ENCODE measurements at regions not wholly inside any gene's neighbourhood (a gene's known extent, or its start where the extent isn't known, plus 50 kb on each side); places are given as distances from the start of the nearest gene placed in this dataset.

DNA sequence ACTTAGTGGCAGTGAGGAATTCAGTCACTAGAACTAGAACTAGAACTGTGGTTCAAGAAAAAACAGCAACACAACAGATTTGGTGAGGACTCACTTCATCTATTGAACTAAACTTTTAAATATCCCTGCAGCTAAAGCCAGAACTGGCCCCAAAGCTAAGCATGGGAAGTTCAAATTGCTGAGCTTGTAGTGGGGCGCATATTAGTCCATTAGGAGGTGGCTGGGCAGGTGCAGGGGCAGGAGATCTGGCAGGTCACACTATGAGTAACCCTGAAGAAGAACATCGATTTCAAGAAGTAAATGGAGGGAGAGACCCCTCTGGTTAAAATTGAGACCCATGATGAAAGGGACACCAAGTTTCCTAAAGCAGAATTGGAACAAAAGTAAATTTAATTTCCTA is 73.8 kb upstream of the UBAC2 start:
- Mint-ChIP-seq H3K27ac (no peak overlapping the region), H3K27me3 (peaks cover 7 to 44% of the 10 kb centered on the region in 2 donors), H3K4me3 (no peak overlapping the region), H3K36me3 (peaks cover 5% of the 10 kb centered on the region), H3K9me3 (peaks cover 2% of the 10 kb centered on the region), H3K4me1 (ENCODE audit: low read depth in 2 of 2) (peaks cover 26 to 30% of the 10 kb centered on the region in 2 donors)
- DNase-seq (ENCODE audit: low spot score) (no peak), ATAC-seq (no peak)

DNA sequence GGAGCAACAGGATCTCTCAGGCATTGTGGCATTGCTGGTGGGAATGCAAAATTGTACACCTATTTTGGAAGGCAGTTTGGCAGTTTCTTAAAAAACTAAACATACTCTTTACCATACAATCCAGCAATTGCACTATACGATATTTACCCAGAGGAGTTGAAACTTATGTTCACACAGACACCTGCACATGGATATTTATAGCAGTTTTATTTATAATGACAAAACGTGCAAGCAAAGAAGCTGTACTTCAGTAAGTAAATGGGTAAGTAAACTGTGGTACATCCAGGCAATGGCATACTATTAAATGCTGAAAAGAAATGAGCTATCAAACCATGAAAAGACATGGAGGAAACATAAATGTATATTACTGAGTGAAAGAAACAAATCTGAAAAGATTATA is 71.6 kb upstream of the UBAC2 start:
- H3K27ac Mint-ChIP-seq, result no peak overlapping the region
- no peak for DNase-seq (ENCODE audit: low spot score)
- H3K36me3 Mint-ChIP-seq, result no peaks in the 10 kb centered on the region
- no peak overlapping the region for H3K4me3 Mint-ChIP-seq
- peaks cover 0 to 33% of the 10 kb centered on the region in 2 donors for H3K27me3 Mint-ChIP-seq
- H3K9me3 Mint-ChIP-seq, result peaks cover 2% of the 10 kb centered on the region
- no peak for ATAC-seq
- peaks cover 16 to 18% of the 10 kb centered on the region in 2 donors for H3K4me1 Mint-ChIP-seq (ENCODE audit: low read depth in 2 of 2)

DNA sequence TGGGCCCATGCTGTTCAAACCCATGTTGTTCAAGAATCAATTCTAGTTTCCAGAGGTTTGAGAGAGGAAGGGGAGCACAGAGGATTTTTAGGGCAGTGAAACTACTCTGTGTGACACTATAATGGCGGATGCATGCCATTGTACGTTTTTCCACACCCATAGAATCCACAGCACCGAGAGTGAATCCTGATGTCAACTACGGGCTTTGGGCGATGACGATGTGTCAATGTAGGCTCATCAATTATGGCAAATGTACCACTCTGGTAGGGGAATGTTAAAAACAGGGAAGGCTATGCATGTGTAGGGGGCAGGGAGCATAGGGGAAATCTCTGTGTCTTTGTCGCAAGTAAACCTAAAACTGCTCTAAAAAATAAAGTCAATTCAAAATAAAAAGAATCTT is 70.7 kb upstream of the UBAC2 start:
- H3K4me1 Mint-ChIP-seq (ENCODE audit: low read depth in 2 of 2), result peaks cover 7 to 10% of the 10 kb centered on the region in 2 donors

GRCh38 chr13:99131410-99131809 is 69.2 kb upstream of the UBAC2 start:
- peaks cover 0 to 27% of the 10 kb centered on the region in 2 donors for H3K27me3 Mint-ChIP-seq
- ATAC-seq (no peak), DNase-seq (ENCODE audit: low spot score) (no peak)
- H3K36me3 Mint-ChIP-seq, result no peaks in the 10 kb centered on the region
- no peaks in the 10 kb centered on the region for H3K4me1 Mint-ChIP-seq (ENCODE audit: low read depth in 2 of 2)
- H3K9me3 Mint-ChIP-seq, result no peaks in the 10 kb centered on the region
- H3K27ac Mint-ChIP-seq, result no peak overlapping the region
- no peak overlapping the region for H3K4me3 Mint-ChIP-seq

More for the DNA sequence above, 70.7 kb upstream of the UBAC2 start:
- Mint-ChIP-seq H3K27ac (no peak overlapping the region), H3K36me3 (no peaks in the 10 kb centered on the region), H3K4me3 (no peak overlapping the region), H3K9me3 (no peaks in the 10 kb centered on the region), H3K27me3 (peaks cover 0 to 31% of the 10 kb centered on the region in 2 donors)
- ATAC-seq, result no peak
- DNase-seq (ENCODE audit: low spot score), result no peak

DNA sequence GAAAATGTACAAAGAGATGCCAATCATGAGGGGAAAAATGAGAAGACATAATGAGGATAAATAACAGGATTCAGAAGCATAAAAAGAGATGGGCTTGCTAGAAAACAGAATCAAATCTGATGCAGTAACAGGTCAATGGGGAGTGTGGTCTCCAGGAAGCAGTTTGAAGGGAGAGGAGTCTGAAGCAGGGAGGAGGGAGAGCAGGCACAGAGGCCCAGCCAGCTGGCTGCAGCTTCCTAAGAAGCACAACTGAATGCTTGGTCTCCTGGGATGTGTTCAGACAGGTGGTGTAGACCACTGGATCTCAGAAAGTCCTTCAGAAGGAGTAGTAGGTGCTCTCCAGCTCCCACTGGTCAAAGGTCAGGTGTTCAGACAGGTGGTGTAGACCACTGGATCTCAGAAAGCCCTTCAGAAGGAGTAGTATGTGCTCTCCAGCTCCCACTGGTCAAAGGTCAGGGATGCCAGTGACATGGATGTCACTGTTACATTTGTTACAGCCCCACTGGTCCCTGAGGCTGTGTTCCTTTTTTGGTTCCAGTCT is 68.3 kb upstream of the UBAC2 start:
- no peaks in the 10 kb centered on the region for H3K4me1 Mint-ChIP-seq (ENCODE audit: low read depth in 2 of 2)
- H3K9me3 Mint-ChIP-seq, result no peaks in the 10 kb centered on the region
- H3K4me3 Mint-ChIP-seq, result no peak overlapping the region
- no peak for DNase-seq (ENCODE audit: low spot score)
- peaks cover 0 to 24% of the 10 kb centered on the region in 2 donors for H3K27me3 Mint-ChIP-seq
- H3K27ac Mint-ChIP-seq, result no peak overlapping the region
- H3K36me3 Mint-ChIP-seq, result no peaks in the 10 kb centered on the region
- no peak for ATAC-seq

DNA sequence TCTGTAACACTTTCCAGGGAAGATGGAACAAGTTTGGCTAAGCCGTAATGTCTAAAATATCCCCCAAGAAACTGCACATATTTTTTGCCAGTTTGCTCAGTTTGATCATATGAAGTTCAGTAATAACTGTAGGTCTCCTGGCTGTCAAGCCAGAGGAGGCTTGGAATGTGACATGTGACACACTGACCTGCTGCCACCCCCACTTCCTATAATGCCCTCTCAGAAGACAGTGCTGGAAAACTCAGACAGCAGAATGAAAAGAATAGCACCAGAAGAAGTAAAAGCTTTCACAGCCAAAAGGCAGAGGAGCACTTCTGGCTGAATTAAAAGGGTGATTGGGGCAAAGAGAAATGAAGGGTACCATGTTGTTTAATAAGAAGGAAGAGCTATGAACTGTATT is 67.4 kb upstream of the UBAC2 start:
- H3K4me1 Mint-ChIP-seq (ENCODE audit: low read depth in 2 of 2), result no peaks in the 10 kb centered on the region
- ATAC-seq, result no peak
- H3K36me3 Mint-ChIP-seq, result no peaks in the 10 kb centered on the region
- no peak for DNase-seq (ENCODE audit: low spot score)
- no peak overlapping the region for H3K4me3 Mint-ChIP-seq
- no peak overlapping the region for H3K27ac Mint-ChIP-seq
- no peaks in the 10 kb centered on the region for H3K9me3 Mint-ChIP-seq
- peaks cover 0 to 23% of the 10 kb centered on the region in 2 donors for H3K27me3 Mint-ChIP-seq

DNA sequence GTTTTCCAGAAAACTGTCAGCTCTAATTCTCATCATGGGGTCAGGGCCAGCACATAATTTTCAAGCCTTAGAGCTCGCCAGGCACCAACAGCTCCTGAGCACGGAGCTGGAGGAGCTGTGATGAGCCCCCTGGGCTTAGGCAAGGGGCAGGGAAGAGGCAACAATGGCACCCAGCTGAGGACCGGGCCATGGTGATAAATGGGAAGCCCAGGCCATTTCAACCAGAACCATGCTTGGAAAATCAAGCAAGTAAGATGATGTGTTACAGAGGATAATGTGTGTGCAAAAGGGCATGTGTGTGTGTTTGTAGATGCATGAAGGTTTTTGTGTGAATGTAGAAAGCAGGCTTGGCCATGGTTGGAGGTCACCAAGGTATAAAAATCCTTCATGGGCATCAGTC is 66.8 kb upstream of the UBAC2 start:
- Mint-ChIP-seq H3K36me3 (no peaks in the 10 kb centered on the region), H3K9me3 (no peaks in the 10 kb centered on the region), H3K27me3 (peaks cover 0 to 19% of the 10 kb centered on the region in 2 donors), H3K27ac (no peak overlapping the region), H3K4me1 (ENCODE audit: low read depth in 2 of 2) (no peaks in the 10 kb centered on the region), H3K4me3 (no peak overlapping the region)
- DNase-seq (ENCODE audit: low spot score), result no peak
- no peak for ATAC-seq

DNA sequence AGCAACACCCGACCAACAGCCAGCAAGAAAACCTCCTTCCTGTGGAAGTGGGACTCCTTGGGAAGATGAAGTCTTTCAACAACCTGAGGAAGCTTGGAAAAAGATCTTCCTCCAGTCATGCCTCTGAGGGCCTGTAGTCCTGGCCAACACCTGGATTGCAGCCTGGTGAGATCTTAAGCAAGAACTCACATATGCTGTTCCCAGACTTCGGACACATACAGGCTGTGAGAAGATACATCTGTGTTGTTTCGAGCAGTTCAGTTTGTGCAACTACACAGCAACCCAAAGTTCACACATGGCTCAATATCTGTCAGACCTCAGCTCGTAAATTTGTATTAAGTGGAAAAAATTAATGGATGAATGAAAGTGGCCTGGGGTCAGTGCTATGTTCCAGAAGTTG is 65.1 kb upstream of the UBAC2 start:
- H3K4me1 Mint-ChIP-seq (ENCODE audit: low read depth in 2 of 2), result no peaks in the 10 kb centered on the region
- ATAC-seq (no peak), DNase-seq (ENCODE audit: low spot score) (no peak)
- no peaks in the 10 kb centered on the region for H3K36me3 Mint-ChIP-seq
- peaks cover 0 to 11% of the 10 kb centered on the region in 2 donors for H3K27me3 Mint-ChIP-seq
- no peak overlapping the region for H3K27ac Mint-ChIP-seq
- H3K9me3 Mint-ChIP-seq, result no peaks in the 10 kb centered on the region
- H3K4me3 Mint-ChIP-seq, result no peak overlapping the region

GRCh38 chr13:99136427-99136954 is 64.2 kb upstream of the UBAC2 start:
- Mint-ChIP-seq H3K27me3 (peaks cover 4 to 12% of the 10 kb centered on the region in 2 donors), H3K36me3 (no peaks in the 10 kb centered on the region), H3K4me3 (no peak overlapping the region), H3K4me1 (ENCODE audit: low read depth in 2 of 2) (no peaks in the 10 kb centered on the region), H3K27ac (no peak overlapping the region), H3K9me3 (no peaks in the 10 kb centered on the region)
- no peak for DNase-seq (ENCODE audit: low spot score)
- ATAC-seq, result peak; percentile 48 to 57

GRCh38 chr13:99140831-99141230 is 59.8 kb upstream of the UBAC2 start:
- Mint-ChIP-seq H3K27me3 (peaks cover 14 to 25% of the 10 kb centered on the region in 2 donors), H3K27ac (no peak overlapping the region), H3K36me3 (no peaks in the 10 kb centered on the region), H3K4me1 (ENCODE audit: low read depth in 2 of 2) (peaks cover 4 to 5% of the 10 kb centered on the region in 2 donors), H3K9me3 (no peaks in the 10 kb centered on the region), H3K4me3 (no peak overlapping the region)
- no peak for ATAC-seq
- DNase-seq (ENCODE audit: low spot score), result no peak

DNA sequence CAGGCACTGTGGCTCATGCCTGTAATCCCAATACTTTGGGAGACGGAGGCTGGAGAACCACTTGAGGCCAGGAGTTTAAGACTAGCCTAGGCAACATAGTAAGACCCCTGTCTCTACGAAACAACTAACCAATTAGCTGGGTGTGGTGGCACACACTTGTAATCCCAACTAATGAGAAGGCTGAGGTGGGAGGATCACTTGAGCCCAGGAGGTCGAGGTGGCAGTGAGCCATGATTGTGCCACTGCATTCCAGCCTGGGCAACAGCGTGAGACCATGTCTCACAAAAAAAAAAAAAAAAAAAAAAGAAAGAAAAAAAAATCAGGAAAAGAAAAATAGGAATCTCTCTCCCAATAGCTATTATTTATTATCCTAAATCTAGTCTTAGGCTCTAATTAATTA is 56.8 kb upstream of the UBAC2 start:
- Mint-ChIP-seq H3K36me3 (no peaks in the 10 kb centered on the region), H3K4me3 (no peak overlapping the region), H3K4me1 (ENCODE audit: low read depth in 2 of 2) (peaks cover 4 to 15% of the 10 kb centered on the region in 2 donors), H3K27me3 (peaks cover 19 to 34% of the 10 kb centered on the region in 2 donors), H3K27ac (no peak overlapping the region), H3K9me3 (no peaks in the 10 kb centered on the region)
- DNase-seq (ENCODE audit: low spot score), result no peak
- no peak for ATAC-seq

- H3K27me3 Mint-ChIP-seq, result peaks cover 22 to 34% of the 10 kb centered on the region in 2 donors
- peaks cover 4 to 15% of the 10 kb centered on the region in 2 donors for H3K4me1 Mint-ChIP-seq (ENCODE audit: low read depth in 2 of 2)
- H3K4me3 Mint-ChIP-seq, result no peak overlapping the region
These were observed 56.3 kb upstream of the UBAC2 start for GRCh38 chr13:99144306-99144705.

DNA sequence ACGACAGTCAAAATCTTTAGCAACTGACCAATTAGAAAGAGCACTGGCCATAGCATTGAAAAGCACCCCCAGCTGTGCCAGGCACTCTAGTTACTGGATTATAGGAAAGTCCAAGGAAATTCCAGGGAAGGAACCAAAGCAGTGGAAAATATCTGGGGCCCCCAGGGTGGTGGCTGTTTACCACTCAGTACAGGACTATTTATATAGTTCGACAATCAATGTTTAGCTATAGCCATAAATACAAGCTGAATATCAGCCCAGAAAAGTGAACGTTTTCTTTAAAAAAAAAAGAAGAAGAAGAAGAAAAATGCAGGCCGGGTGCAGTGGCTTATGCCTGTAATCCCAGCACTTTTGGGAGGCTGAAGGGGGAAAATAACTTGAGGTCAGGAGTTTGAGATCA is 55.2 kb upstream of the UBAC2 start:
- Mint-ChIP-seq H3K4me3 (no peak overlapping the region), H3K27ac (no peak overlapping the region), H3K4me1 (ENCODE audit: low read depth in 2 of 2) (peaks cover 4 to 15% of the 10 kb centered on the region in 2 donors), H3K9me3 (no peaks in the 10 kb centered on the region), H3K27me3 (peaks cover 27 to 34% of the 10 kb centered on the region in 2 donors), H3K36me3 (no peaks in the 10 kb centered on the region)
- ATAC-seq (no peak), DNase-seq (ENCODE audit: low spot score) (no peak)

More at GRCh38 chr13:99144306-99144705, 56.3 kb upstream of the UBAC2 start:
- no peaks in the 10 kb centered on the region for H3K36me3 Mint-ChIP-seq
- no peak for ATAC-seq
- no peak overlapping the region for H3K27ac Mint-ChIP-seq
- no peaks in the 10 kb centered on the region for H3K9me3 Mint-ChIP-seq
- no peak for DNase-seq (ENCODE audit: low spot score)

- Mint-ChIP-seq H3K9me3 (no peaks in the 10 kb centered on the region), H3K27ac (no peak overlapping the region), H3K4me3 (no peak overlapping the region), H3K27me3 (peaks cover 8 to 22% of the 10 kb centered on the region in 2 donors), H3K4me1 (ENCODE audit: low read depth in 2 of 2) (peaks cover 3 to 17% of the 10 kb centered on the region in 2 donors), H3K36me3 (no peaks in the 10 kb centered on the region)
- ATAC-seq, result no peak
- DNase-seq (ENCODE audit: low spot score), result no peak
These were observed 49.9 kb upstream of the UBAC2 start for GRCh38 chr13:99150575-99151361.

All from natural killer cell treated with Interleukin-12 subunit alpha and Interleukin-12 subunit beta and Interleukin-15 and Interleukin-18, amount 100 ng/mL, for 72 hours (primary cell).